ENCODE measurements at regions not wholly inside any gene's neighbourhood (a gene's known extent, or its start where the extent isn't known, plus 50 kb on each side); places are given as distances from the start of the nearest gene placed in this dataset.

GRCh38 chr10:6951732-6952131 is 371.7 kb upstream of the PRKCQ start:
- TF ChIP-seq CTCF (IDR thresholded peaks at IDR 0.05), result no peak
- TF ChIP-seq POLR2A (IDR thresholded peaks at IDR 0.05), result no peak

All from esophagus squamous epithelium (tissue), 4 donors.